Liver (tissue), 8 donors: ENCODE measurements at regions not wholly inside any gene's neighbourhood (a gene's known extent, or its start where the extent isn't known, plus 50 kb on each side); places are given as distances from the start of the nearest gene placed in this dataset.
A peak's percentile ranks its signal among the peaks of the same experiment; 100 is the strongest.

Experiments
- DNase-seq: peaks from one replicate; pipeline ENCODE4 v3.0.0-alpha.2; 2017; ENCODE audit warnings: low spot score
- H3K27ac ChIP-seq, 2 donors: one replicate each; pipeline ENCODE4 v1.7.0; 2013; ENCODE audit warnings: inconsistent platforms in 2 of 2, low read length in 2 of 2, control low read depth in 1 of 2, low read depth in 1 of 2, mild to moderate bottlenecking in 1 of 2
- H3K27me3 ChIP-seq, 4 donors: one replicate each; pipeline versions ENCODE4 v1.6.1 to v1.7.0; 2013; ENCODE audit warnings: low read length in 3 of 4, inconsistent platforms in 1 of 4, mild to moderate bottlenecking in 1 of 4, moderate library complexity in 1 of 4; ENCODE audit not compliant: control insufficient read depth in 4 of 4, insufficient read depth in 4 of 4
- H3K36me3 ChIP-seq, 4 donors: one replicate each; pipeline versions ENCODE4 v1.6.1 to v1.7.0; 2013; ENCODE audit warnings: low read length in 3 of 4, mild to moderate bottlenecking in 3 of 4, low read depth in 1 of 4, moderate library complexity in 1 of 4; ENCODE audit not compliant: control insufficient read depth in 4 of 4, insufficient read depth in 3 of 4
- H3K4me1 ChIP-seq, 4 donors: one replicate each; pipeline versions ENCODE4 v1.6.1 to v1.7.0; 2013; ENCODE audit warnings: low read length in 3 of 4, mild to moderate bottlenecking in 3 of 4, moderate library complexity in 1 of 4; ENCODE audit not compliant: control insufficient read depth in 4 of 4, insufficient read depth in 4 of 4
- H3K4me3 ChIP-seq, 3 donors: one replicate each; pipeline versions ENCODE4 v1.6.1 to v1.7.0; 2013; ENCODE audit warnings: low read length in 3 of 3, control low read depth in 1 of 3, low read depth in 1 of 3, mild to moderate bottlenecking in 1 of 3
- H3K9ac ChIP-seq, 2 donors: one replicate each; pipeline ENCODE4 v1.7.0; 2013; ENCODE audit warnings: low read length in 2 of 2, mild to moderate bottlenecking in 2 of 2, moderate library complexity in 2 of 2, control low read depth in 1 of 2, low read depth in 1 of 2
- H3K9me3 ChIP-seq, 4 donors: one replicate each; pipeline versions ENCODE4 v1.6.1 to v1.7.0; 2013; ENCODE audit warnings: low read length in 3 of 4; ENCODE audit not compliant: control insufficient read depth in 4 of 4
- EGR1 ChIP-seq, 2 donors: IDR thresholded peaks; 2 replicates each; pipeline ENCODE4 v1.6.1; 2016 to 2018; ENCODE audit warnings: antibody characterized with exemption in 2 of 2, low read depth in 2 of 2
- FOXA2 ChIP-seq: IDR thresholded peaks from 2 replicates; pipeline ENCODE4 v1.6.1; 2016; ENCODE audit warnings: antibody characterized with exemption
- GABPA ChIP-seq, 2 donors: IDR thresholded peaks in 1 of 2; conservative IDR thresholded peaks in 1 of 2; 2 replicates each; pipeline ENCODE4 v1.6.1; 2016; ENCODE audit warnings: antibody characterized with exemption in 2 of 2, mild to moderate bottlenecking in 1 of 2, moderate library complexity in 1 of 2
- HNF4G ChIP-seq: IDR thresholded peaks from 2 replicates; pipeline ENCODE4 v1.6.1; 2016; ENCODE audit warnings: antibody characterized with exemption
- JUND ChIP-seq, 2 donors: IDR thresholded peaks; 2 replicates each; pipeline ENCODE4 v1.6.1; 2016; ENCODE audit warnings: antibody characterized with exemption in 2 of 2
- NR2F2 ChIP-seq: IDR thresholded peaks from 2 replicates; pipeline ENCODE4 v1.6.1; 2016; ENCODE audit warnings: antibody characterized with exemption
- RAD21 ChIP-seq, 2 donors: IDR thresholded peaks; 2 replicates each; pipeline ENCODE4 v1.6.1; 2016; ENCODE audit warnings: antibody characterized with exemption in 2 of 2, mild to moderate bottlenecking in 2 of 2
- RXRA ChIP-seq, 2 donors: IDR thresholded peaks; 2 replicates each; pipeline ENCODE4 v1.6.1; 2017 to 2018; ENCODE audit warnings: antibody characterized with exemption in 2 of 2, mild to moderate bottlenecking in 1 of 2
- SP1 ChIP-seq: IDR thresholded peaks from 2 replicates; pipeline ENCODE4 v1.6.1; 2018; ENCODE audit warnings: antibody characterized with exemption, mild to moderate bottlenecking
- TAF1 ChIP-seq: conservative IDR thresholded peaks from 2 replicates; pipeline ENCODE4 v1.6.1; 2016; ENCODE audit warnings: antibody characterized with exemption, mild to moderate bottlenecking
- YY1 ChIP-seq: IDR thresholded peaks from 2 replicates; pipeline ENCODE4 v1.6.1; 2016; ENCODE audit warnings: antibody characterized with exemption, mild to moderate bottlenecking
- WGBS: extraction: QIAGEN DNeasy Blood & Tissue Kit; methylation state at CpG from one replicate; pipeline ENCODE4 v1.1.7; 2013; 5-methylcytosine and 5-hydroxymethylcytosine counted together
- TF ChIP-seq, protein P1 (sequence below): IDR thresholded peaks from 2 replicates; pipeline ENCODE4 v1.6.1; 2016; ENCODE audit warnings: antibody characterized with exemption
- TF ChIP-seq, protein P2 (sequence below): fragments of 150-350 bp; IDR thresholded peaks from 2 replicates; pipeline ENCODE4 v1.5.1; 2017; ENCODE audit warnings: improper control_type of control experiment, low read depth, low read length; ENCODE audit not compliant: missing input control
- TF ChIP-seq, protein P3 (sequence below): IDR thresholded peaks from 2 replicates; pipeline ENCODE4 v1.6.1; 2016; ENCODE audit warnings: antibody characterized with exemption, mild to moderate bottlenecking
- TF ChIP-seq, protein P4 (sequence below): IDR thresholded peaks from 2 replicates; pipeline ENCODE4 v1.6.1; 2016; ENCODE audit warnings: antibody characterized with exemption
- TF ChIP-seq, protein P5 (sequence below): IDR thresholded peaks from 2 replicates; pipeline ENCODE4 v1.6.1; 2016; ENCODE audit warnings: antibody characterized with exemption
- donor health status: healthy.
- donor health status: healthy.
- donor health status: healthy.
- donor health status: healthy.
- donor health status: healthy.

DNA sequence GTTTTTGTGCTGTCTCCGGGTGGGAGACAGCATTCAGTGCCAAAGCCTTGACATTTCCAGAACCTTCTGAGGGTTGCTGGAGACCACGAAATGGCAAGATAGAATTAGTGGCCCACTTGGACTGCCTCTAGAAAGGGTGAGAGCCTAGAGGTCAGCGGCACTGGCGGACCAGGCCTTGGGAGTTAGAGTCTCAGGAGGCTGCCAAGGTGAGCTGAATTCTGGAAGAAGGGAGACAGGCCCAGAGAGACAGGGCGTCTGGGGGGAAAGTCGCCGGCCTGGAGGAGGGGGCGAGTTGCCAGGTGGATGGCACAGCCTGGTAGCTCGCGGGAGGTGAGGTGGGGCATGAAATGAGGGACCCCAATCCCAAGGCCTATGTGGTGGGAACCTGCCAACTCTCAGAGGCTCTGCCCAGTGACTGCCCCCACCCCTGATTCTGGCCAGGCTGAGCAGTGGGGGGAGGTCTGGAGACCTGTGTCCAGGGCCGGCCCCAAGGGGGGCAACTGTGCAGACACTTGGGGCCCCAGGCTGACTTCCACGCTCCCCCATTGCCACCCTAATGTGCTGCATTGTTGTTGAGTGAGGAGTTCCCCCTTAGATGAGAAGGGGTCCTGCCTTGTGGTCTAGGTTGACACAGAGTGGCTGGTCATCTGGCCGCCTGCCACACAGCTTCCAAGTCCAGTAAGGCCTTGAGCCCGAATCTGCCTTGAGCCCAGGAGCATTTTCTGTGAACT, 211.1 kb upstream of the CIBAR2 start:
- Histone ChIP-seq H3K4me1 (peaks cover 6 to 23% (median 12%) of the 10 kb centered on the region in 4 donors), H3K9me3 (no peaks in the 10 kb centered on the region), H3K27me3 (no peaks in the 10 kb centered on the region), H3K27ac (peak overlapping the region; percentile 33 to 53), H3K36me3 (no peaks in the 10 kb centered on the region), H3K9ac (no peak overlapping the region), H3K4me3 (no peak overlapping the region)
- WGBS, result 84% methylated on average over 14 of the region's 14 CpGs
- no peak for DNase-seq
- TF ChIP-seq RXRA (IDR thresholded peaks at IDR 0.05), result peak in 1 of 2 donors; percentile 27
- TF ChIP-seq, protein P1, sequence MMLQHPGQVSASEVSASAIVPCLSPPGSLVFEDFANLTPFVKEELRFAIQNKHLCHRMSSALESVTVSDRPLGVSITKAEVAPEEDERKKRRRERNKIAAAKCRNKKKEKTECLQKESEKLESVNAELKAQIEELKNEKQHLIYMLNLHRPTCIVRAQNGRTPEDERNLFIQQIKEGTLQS, result no peak

DNA sequence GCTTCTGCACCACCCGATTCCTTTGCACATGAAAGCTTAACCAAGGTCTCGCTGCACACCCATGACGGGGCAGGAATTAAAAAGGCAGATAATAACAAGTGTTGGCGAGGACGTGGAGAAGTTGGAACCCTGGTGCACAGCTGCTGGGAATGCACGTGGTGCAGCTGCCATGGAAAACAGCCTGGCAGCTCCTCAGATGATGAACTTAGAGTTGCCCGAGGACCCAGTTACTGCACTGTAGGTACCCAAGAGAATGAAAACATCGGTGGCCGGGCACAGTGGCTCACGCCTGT, 211.6 kb upstream of the CIBAR2 start:
- DNase-seq, result no peak
- TF ChIP-seq TAF1 (no peak), NR2F2 (no peak), HNF4G (no peak), YY1 (no peak), EGR1 (IDR thresholded peaks at IDR 0.05; ENCODE audit: low read depth in 2 of 2) (no peak), GABPA (IDR thresholded peaks at IDR 0.05 in 1 of 2, conservative IDR thresholded peaks at IDR 0.05 in 1 of 2) (no peak), SP1 (no peak), FOXA2 (no peak), JUND (IDR thresholded peaks at IDR 0.05) (no peak), RAD21 (IDR thresholded peaks at IDR 0.05) (no peak)
- TF ChIP-seq, protein P2, sequence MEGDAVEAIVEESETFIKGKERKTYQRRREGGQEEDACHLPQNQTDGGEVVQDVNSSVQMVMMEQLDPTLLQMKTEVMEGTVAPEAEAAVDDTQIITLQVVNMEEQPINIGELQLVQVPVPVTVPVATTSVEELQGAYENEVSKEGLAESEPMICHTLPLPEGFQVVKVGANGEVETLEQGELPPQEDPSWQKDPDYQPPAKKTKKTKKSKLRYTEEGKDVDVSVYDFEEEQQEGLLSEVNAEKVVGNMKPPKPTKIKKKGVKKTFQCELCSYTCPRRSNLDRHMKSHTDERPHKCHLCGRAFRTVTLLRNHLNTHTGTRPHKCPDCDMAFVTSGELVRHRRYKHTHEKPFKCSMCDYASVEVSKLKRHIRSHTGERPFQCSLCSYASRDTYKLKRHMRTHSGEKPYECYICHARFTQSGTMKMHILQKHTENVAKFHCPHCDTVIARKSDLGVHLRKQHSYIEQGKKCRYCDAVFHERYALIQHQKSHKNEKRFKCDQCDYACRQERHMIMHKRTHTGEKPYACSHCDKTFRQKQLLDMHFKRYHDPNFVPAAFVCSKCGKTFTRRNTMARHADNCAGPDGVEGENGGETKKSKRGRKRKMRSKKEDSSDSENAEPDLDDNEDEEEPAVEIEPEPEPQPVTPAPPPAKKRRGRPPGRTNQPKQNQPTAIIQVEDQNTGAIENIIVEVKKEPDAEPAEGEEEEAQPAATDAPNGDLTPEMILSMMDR, result no peak
- TF ChIP-seq, protein P3, sequence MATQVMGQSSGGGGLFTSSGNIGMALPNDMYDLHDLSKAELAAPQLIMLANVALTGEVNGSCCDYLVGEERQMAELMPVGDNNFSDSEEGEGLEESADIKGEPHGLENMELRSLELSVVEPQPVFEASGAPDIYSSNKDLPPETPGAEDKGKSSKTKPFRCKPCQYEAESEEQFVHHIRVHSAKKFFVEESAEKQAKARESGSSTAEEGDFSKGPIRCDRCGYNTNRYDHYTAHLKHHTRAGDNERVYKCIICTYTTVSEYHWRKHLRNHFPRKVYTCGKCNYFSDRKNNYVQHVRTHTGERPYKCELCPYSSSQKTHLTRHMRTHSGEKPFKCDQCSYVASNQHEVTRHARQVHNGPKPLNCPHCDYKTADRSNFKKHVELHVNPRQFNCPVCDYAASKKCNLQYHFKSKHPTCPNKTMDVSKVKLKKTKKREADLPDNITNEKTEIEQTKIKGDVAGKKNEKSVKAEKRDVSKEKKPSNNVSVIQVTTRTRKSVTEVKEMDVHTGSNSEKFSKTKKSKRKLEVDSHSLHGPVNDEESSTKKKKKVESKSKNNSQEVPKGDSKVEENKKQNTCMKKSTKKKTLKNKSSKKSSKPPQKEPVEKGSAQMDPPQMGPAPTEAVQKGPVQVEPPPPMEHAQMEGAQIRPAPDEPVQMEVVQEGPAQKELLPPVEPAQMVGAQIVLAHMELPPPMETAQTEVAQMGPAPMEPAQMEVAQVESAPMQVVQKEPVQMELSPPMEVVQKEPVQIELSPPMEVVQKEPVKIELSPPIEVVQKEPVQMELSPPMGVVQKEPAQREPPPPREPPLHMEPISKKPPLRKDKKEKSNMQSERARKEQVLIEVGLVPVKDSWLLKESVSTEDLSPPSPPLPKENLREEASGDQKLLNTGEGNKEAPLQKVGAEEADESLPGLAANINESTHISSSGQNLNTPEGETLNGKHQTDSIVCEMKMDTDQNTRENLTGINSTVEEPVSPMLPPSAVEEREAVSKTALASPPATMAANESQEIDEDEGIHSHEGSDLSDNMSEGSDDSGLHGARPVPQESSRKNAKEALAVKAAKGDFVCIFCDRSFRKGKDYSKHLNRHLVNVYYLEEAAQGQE, result no peak
- TF ChIP-seq, protein P4, sequence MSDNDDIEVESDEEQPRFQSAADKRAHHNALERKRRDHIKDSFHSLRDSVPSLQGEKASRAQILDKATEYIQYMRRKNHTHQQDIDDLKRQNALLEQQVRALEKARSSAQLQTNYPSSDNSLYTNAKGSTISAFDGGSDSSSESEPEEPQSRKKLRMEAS, result no peak
- TF ChIP-seq, protein P5, sequence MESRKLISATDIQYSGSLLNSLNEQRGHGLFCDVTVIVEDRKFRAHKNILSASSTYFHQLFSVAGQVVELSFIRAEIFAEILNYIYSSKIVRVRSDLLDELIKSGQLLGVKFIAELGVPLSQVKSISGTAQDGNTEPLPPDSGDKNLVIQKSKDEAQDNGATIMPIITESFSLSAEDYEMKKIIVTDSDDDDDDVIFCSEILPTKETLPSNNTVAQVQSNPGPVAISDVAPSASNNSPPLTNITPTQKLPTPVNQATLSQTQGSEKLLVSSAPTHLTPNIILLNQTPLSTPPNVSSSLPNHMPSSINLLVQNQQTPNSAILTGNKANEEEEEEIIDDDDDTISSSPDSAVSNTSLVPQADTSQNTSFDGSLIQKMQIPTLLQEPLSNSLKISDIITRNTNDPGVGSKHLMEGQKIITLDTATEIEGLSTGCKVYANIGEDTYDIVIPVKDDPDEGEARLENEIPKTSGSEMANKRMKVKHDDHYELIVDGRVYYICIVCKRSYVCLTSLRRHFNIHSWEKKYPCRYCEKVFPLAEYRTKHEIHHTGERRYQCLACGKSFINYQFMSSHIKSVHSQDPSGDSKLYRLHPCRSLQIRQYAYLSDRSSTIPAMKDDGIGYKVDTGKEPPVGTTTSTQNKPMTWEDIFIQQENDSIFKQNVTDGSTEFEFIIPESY, result no peak
- Histone ChIP-seq H3K9ac (no peak overlapping the region), H3K4me1 (peaks cover 6 to 23% (median 13%) of the 10 kb centered on the region in 4 donors), H3K27me3 (no peaks in the 10 kb centered on the region), H3K27ac (no peak overlapping the region), H3K4me3 (no peak overlapping the region), H3K9me3 (no peaks in the 10 kb centered on the region), H3K36me3 (no peaks in the 10 kb centered on the region)
- WGBS, result 99% methylated on average over 10 of the region's 10 CpGs
